ENCODE measurements at regions not wholly inside any gene's neighbourhood (a gene's known extent, or its start where the extent isn't known, plus 50 kb on each side); places are given as distances from the start of the nearest gene placed in this dataset.

DNA sequence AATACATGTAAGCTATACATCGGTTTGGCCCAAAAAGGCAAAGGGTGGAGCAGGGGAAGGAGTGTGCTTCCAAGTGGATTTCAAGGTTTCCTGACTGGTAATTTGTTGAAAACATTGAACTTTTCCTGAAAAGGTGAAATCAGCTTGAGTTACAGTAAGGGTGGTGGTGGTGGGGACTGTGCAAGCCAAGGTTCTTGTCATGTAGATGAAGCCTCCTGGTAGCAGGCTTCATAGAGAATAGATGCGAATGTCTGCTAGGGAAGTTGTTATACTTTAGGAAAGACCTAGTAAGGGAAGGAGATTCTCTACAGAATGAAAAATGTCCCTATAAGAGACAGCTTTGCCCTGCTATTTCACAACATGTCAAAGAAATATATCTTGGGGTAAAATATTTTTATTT is 528.2 kb upstream of the CBLB start:
- no peaks in the 10 kb centered on the region for H3K36me3 ChIP-seq (ENCODE audit: low read depth)
- intact Hi-C loops (cut with DNase I, micrococcal nuclease) = loop anchor here in 1 of 2 donors (5.0 kb wide), 1 partner anchor 290 kb away; no protein-coding TSS in a partner anchor
- no peaks in the 10 kb centered on the region for H3K4me1 ChIP-seq (ENCODE audit: low read depth)
- no peak overlapping the region for H3K4me3 ChIP-seq
- DNase-seq (no peak), ATAC-seq (no peak)
- TF ChIP-seq, protein P1, sequence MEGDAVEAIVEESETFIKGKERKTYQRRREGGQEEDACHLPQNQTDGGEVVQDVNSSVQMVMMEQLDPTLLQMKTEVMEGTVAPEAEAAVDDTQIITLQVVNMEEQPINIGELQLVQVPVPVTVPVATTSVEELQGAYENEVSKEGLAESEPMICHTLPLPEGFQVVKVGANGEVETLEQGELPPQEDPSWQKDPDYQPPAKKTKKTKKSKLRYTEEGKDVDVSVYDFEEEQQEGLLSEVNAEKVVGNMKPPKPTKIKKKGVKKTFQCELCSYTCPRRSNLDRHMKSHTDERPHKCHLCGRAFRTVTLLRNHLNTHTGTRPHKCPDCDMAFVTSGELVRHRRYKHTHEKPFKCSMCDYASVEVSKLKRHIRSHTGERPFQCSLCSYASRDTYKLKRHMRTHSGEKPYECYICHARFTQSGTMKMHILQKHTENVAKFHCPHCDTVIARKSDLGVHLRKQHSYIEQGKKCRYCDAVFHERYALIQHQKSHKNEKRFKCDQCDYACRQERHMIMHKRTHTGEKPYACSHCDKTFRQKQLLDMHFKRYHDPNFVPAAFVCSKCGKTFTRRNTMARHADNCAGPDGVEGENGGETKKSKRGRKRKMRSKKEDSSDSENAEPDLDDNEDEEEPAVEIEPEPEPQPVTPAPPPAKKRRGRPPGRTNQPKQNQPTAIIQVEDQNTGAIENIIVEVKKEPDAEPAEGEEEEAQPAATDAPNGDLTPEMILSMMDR (IDR thresholded peaks at IDR 0.05) = no peak
- H3K9me3 ChIP-seq = no peaks in the 10 kb centered on the region

DNA sequence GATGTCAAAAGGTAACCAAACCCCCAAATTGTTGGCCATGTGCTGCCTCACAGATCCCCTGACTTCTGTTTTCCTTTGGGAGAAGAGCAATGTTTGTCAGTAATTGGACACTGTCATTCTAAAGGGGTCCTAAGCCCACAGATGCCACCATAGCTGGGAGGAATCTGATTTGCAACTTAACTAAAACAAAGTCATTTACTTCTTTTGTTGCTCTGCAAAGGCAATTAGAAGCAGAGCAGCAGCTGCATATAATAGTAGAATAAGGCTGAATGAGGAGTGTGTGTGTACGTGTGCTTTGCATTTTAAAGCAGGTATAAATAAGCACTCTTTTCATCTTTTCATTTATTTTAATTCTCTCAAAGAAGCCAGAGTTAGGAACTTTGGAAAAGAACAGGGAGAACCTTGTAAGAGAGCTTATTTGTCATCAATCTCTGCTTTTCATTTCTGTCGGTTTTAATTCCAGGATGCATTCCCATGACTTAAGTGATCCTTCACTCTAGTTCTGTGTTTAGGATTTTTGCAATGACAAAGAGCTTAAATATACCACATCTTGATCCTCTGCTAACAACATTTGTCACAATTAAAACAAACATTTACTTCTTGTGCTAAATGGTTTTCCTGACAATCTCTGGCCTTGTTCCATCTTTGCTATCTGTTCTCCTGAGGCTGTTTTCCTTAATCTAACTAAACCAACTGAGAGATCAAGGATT is 530.2 kb upstream of the CBLB start:
- intact Hi-C loops (cut with DNase I, micrococcal nuclease) = loop anchor here in 1 of 2 donors (5.0 kb wide), 1 partner anchor 292 kb away; no protein-coding TSS in a partner anchor
- no peaks in the 10 kb centered on the region for H3K4me1 ChIP-seq (ENCODE audit: low read depth)
- no peak for DNase-seq
- H3K9me3 ChIP-seq = no peaks in the 10 kb centered on the region
- ATAC-seq = no peak
- TF ChIP-seq, protein P1 (IDR thresholded peaks at IDR 0.05) = no peak
- no peak overlapping the region for H3K4me3 ChIP-seq
- no peaks in the 10 kb centered on the region for H3K36me3 ChIP-seq (ENCODE audit: low read depth)

DNA sequence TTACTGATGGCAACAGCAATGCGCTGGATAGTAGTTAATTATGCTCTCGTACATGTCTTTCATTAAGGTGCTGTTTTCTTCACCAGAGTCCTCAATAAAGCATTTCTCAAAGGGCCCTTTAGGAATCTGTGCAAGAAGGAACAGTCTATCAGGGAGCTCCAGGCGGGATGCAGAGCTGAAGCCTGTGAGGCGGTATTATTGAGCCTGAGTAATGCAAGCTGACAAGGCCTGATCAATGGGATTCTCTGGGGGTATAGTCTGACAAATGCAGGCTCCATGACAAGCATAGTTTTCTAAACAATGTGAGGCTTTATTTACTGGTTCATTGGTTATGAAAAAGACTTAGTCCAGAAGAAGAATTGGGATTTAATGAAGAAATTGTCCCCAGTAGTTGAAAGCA is 530.9 kb upstream of the CBLB start:
- no peak for ATAC-seq
- TF ChIP-seq, protein P1 (IDR thresholded peaks at IDR 0.05) = no peak
- intact Hi-C loops (cut with DNase I, micrococcal nuclease) = loop anchor here in 1 of 2 donors (5.0 kb wide), 1 partner anchor 292 kb away; no protein-coding TSS in a partner anchor

DNA sequence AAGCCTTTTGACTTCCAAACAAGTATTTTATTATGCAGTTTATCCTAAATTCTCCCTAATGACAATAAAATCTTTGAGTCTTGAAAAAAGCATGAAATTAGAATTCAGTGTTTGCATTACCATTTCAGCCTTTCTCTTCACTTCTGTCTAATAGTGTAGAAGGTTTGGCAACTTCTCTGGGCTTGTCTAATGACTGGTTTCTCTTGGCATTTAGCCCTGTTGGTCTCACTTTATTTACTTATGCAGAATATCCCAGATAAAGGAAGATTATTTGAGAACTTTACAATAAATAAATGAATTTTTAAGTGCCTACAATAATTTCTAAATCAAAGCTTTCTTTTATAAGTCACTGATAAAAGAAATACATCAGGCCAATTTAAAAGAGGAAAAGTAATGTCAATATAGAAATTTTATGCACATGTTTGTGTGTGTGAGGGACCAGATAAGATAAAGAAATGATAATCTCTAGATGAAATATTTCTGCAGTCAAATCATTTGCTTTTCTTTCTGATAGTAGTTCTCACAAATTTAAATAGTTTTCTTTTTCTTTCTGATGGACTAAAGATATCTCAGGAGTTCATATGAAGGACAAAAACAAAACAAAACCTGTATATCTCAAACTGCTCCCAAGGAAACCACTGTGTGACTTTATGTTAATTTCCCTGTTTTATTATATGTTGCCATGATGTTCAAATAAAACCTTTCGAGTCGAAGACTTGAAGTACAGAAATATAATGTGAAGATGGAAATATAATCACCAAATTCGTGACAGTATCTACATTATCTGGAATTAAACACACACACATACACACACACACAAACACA is 533.1 kb upstream of the CBLB start:
- Histone ChIP-seq H3K36me3 (ENCODE audit: low read depth) (no peaks in the 10 kb centered on the region), H3K4me3 (no peak overlapping the region), H3K4me1 (ENCODE audit: low read depth) (no peaks in the 10 kb centered on the region), H3K9me3 (no peaks in the 10 kb centered on the region)
- TF ChIP-seq, protein P1 (IDR thresholded peaks at IDR 0.05) = no peak
- DNase-seq (no peak), ATAC-seq (no peak)
- intact Hi-C loops (cut with DNase I, micrococcal nuclease) = no loop called here

More for the DNA sequence above, 530.9 kb upstream of the CBLB start:
- Histone ChIP-seq H3K4me3 (no peak overlapping the region), H3K9me3 (no peaks in the 10 kb centered on the region), H3K4me1 (ENCODE audit: low read depth) (no peaks in the 10 kb centered on the region), H3K36me3 (ENCODE audit: low read depth) (no peaks in the 10 kb centered on the region)
- no peak for DNase-seq

DNA sequence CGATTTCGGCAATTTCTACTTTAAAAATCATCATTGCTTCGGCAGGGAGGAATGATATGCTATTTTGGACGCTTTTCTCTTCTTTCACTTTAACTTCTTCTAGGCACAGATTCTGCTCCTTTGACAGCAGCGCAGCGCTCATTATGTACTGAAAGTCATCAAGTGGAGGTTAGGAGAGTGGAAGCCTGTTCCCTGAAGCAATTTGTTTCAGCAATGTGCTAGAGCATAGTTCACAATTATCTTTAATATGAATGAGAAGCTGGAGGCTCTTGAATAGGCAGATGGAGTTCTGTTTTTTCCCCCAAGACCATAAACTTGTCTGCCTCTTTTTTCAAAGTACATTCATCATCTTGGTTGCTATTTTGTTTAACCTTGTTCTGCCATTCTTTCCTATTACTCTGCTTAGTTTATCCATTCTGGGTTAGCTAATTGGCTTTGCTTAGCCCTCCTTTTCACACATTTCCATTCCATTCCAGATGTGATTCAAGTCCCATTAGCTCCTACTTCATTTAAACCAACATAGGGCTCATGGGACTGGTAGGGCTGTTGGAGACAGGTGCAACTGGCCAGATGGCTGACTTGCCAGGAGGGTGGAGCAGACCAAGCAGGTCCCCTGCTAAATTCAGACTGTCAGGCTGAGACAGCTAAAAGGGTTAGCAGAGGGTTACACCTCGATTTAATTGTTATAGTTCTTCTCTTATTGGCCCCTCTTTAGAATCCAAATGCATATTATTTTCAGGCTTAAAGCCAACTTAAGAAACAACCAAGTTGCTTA is 534.7 kb upstream of the CBLB start:
- H3K36me3 ChIP-seq (ENCODE audit: low read depth) = no peaks in the 10 kb centered on the region
- H3K4me3 ChIP-seq = no peak overlapping the region
- TF ChIP-seq, protein P1 (IDR thresholded peaks at IDR 0.05) = no peak
- DNase-seq (no peak), ATAC-seq (no peak)
- H3K4me1 ChIP-seq (ENCODE audit: low read depth) = no peaks in the 10 kb centered on the region
- H3K9me3 ChIP-seq = no peaks in the 10 kb centered on the region
- intact Hi-C loops (cut with DNase I, micrococcal nuclease) = no loop called here

Measured in mucosa of descending colon (tissue), 3 donors.